GM23338 (cell line): ENCODE measurements at regions not wholly inside any gene's neighbourhood (a gene's known extent, or its start where the extent isn't known, plus 50 kb on each side); places are given as distances from the start of the nearest gene placed in this dataset.

Experiments used
- ATAC-seq: fragments of 200-7000 bp; cut with Tn5 transposase; 3 replicates; pipeline ENCODE4 v1.9.1; 2020
- DNase-seq: peaks from one replicate; pipeline ENCODE4 v3.0.0-alpha.2; 2015; ENCODE audit warnings: low spot score
- H2AFZ ChIP-seq: fragments of 200-600 bp; sonication (generic); 2 replicates; pipeline ENCODE4 v1.8.0; 2016; ENCODE audit warnings: antibody characterized with exemption, mild to moderate bottlenecking, moderate library complexity
- H3F3A ChIP-seq: fragments of 200-600 bp; sonication (generic); replicated peaks from 2 replicates; pipeline ENCODE4 v1.8.0; 2017; ENCODE audit warnings: antibody characterized with exemption, mixed run types, low read depth
- H3K27ac ChIP-seq: fragments of 200-600 bp; sonication (generic); 2 replicates; pipeline ENCODE4 v1.6.1; 2016; ENCODE audit warnings: low read depth
- H3K27me3 ChIP-seq: fragments of 200-600 bp; sonication (generic); 2 replicates; pipeline ENCODE4 v1.8.0; 2016; ENCODE audit warnings: mild to moderate bottlenecking, mixed run types, moderate library complexity; ENCODE audit not compliant: insufficient read depth
- H3K36me3 ChIP-seq: fragments of 200-600 bp; sonication (generic); 2 replicates; pipeline ENCODE4 v1.8.0; 2016; ENCODE audit warnings: mild to moderate bottlenecking; ENCODE audit not compliant: insufficient read depth
- H3K4me1 ChIP-seq: fragments of 200-600 bp; sonication (generic); 2 replicates; pipeline ENCODE4 v1.8.0; 2016; ENCODE audit warnings: mild to moderate bottlenecking, moderate library complexity; ENCODE audit not compliant: insufficient read depth
- H3K4me2 ChIP-seq: fragments of 200-600 bp; sonication (generic); 2 replicates; pipeline ENCODE4 v1.7.1; 2017; ENCODE audit warnings: mixed run types
- H3K4me3 ChIP-seq: fragments of 200-600 bp; sonication (generic); 2 replicates; pipeline ENCODE4 v1.6.1; 2016; ENCODE audit warnings: mixed run types
- H3K79me2 ChIP-seq: fragments of 200-600 bp; sonication (generic); replicated peaks from 2 replicates; pipeline ENCODE4 v1.8.0; 2017; ENCODE audit warnings: mild to moderate bottlenecking; ENCODE audit not compliant: insufficient read depth
- H3K9me2 ChIP-seq: fragments of 200-600 bp; sonication (generic); 2 replicates; pipeline ENCODE4 v1.8.0; 2017; ENCODE audit not compliant: insufficient read depth
- H4K20me1 ChIP-seq: fragments of 200-600 bp; sonication (generic); replicated peaks from 2 replicates; pipeline ENCODE4 v1.8.0; 2017; ENCODE audit warnings: mild to moderate bottlenecking; ENCODE audit not compliant: insufficient read depth
- H3K27ac Mint-ChIP-seq: 2 replicates; pipeline ENCODE4 v1.8.0; 2020; ENCODE audit warnings: inconsistent platforms, mild to moderate bottlenecking, moderate library complexity, mixed read lengths
- H3K27me3 Mint-ChIP-seq: 3 replicates; pipeline ENCODE4 v1.8.0; 2022; ENCODE audit warnings: low read depth, mild to moderate bottlenecking, moderate library complexity, mixed read lengths, inconsistent platforms; ENCODE audit not compliant: insufficient read depth, poor library complexity
- H3K36me3 Mint-ChIP-seq: 3 replicates; pipeline ENCODE4 v1.8.0; 2021; ENCODE audit warnings: low read depth, mild to moderate bottlenecking, inconsistent platforms, moderate library complexity, mixed read lengths
- H3K4me1 Mint-ChIP-seq: 3 replicates; pipeline ENCODE4 v1.8.0; 2020; ENCODE audit warnings: mild to moderate bottlenecking, inconsistent platforms, mixed read lengths
- H3K4me3 Mint-ChIP-seq: 3 replicates; pipeline ENCODE4 v1.8.0; 2021; ENCODE audit warnings: moderate library complexity, mild to moderate bottlenecking, inconsistent platforms, mixed read lengths
- H3K9me3 Mint-ChIP-seq: 3 replicates; pipeline ENCODE4 v1.8.0; 2020; ENCODE audit warnings: moderate library complexity, mild to moderate bottlenecking, inconsistent platforms, mixed read lengths
- CREB1 ChIP-seq: fragments of 250-450 bp; sonication (Bioruptor Pico); IDR thresholded peaks from 2 replicates; pipeline ENCODE4 v1.5.0; 2020; ENCODE audit warnings: low read depth, mild to moderate bottlenecking, moderate library complexity
- EZH2 ChIP-seq: fragments of 200-600 bp; sonication (generic); IDR thresholded peaks from one replicate; pipeline ENCODE4 v1.8.0; 2017; ENCODE audit warnings: antibody characterized with exemption, mild to moderate bottlenecking, low read depth; ENCODE audit not compliant: unreplicated experiment
- EZH2phosphoT487 ChIP-seq: fragments of 200-600 bp; sonication (generic); IDR thresholded peaks from one replicate; pipeline ENCODE4 v1.8.1; 2018; ENCODE audit warnings: antibody characterized with exemption; ENCODE audit not compliant: unreplicated experiment
- JUNB ChIP-seq: IDR thresholded peaks from one replicate; pipeline ENCODE4 v1.6.1; 2016; ENCODE audit warnings: antibody characterized with exemption; ENCODE audit not compliant: unreplicated experiment
- STAT1 ChIP-seq: IDR thresholded peaks from one replicate; pipeline ENCODE4 v1.6.1; 2016; ENCODE audit warnings: antibody characterized with exemption; ENCODE audit not compliant: unreplicated experiment
- ZNF114 ChIP-seq: fragments of 250-450 bp; sonication (Bioruptor Pico); IDR thresholded peaks from 2 replicates; pipeline ENCODE4 v1.5.0; 2020; ENCODE audit warnings: mild to moderate bottlenecking, moderate library complexity
- ZNF331 ChIP-seq: fragments of 250-450 bp; sonication (Bioruptor Pico); IDR thresholded peaks from 2 replicates; pipeline ENCODE4 v1.5.0; 2020; ENCODE audit warnings: low read depth, mild to moderate bottlenecking, moderate library complexity
- ZNF462 ChIP-seq: fragments of 250-450 bp; sonication (Bioruptor Pico); IDR thresholded peaks from 2 replicates; pipeline ENCODE4 v1.5.0; 2020; ENCODE audit warnings: mild to moderate bottlenecking, moderate library complexity

- H3K4me3 Mint-ChIP-seq, result no peak overlapping the region
- H3K4me1 Mint-ChIP-seq, result no peaks in the 10 kb centered on the region
- H3K27ac ChIP-seq, result no peak overlapping the region
- no peaks in the 10 kb centered on the region; the same call in 1 of the 2 replicates for H3K9me2 ChIP-seq
- no peaks in the 10 kb centered on the region for H3K79me2 ChIP-seq
- DNase-seq (no peak), ATAC-seq (no peak)
- H4K20me1 ChIP-seq, result no peaks in the 10 kb centered on the region
- no peaks in the 10 kb centered on the region for H3F3A ChIP-seq
- H3K27me3 Mint-ChIP-seq, result peaks cover 3% of the 10 kb centered on the region
- H3K36me3 Mint-ChIP-seq, result no peaks in the 10 kb centered on the region
- no peak overlapping the region for H2AFZ ChIP-seq
- H3K4me1 ChIP-seq, result no peaks in the 10 kb centered on the region
- no peaks in the 10 kb centered on the region for H3K9me3 Mint-ChIP-seq
- H3K4me2 ChIP-seq, result no peak overlapping the region
- no peak overlapping the region for H3K27ac Mint-ChIP-seq
- H3K27me3 ChIP-seq, result no peaks in the 10 kb centered on the region
- no peak overlapping the region for H3K4me3 ChIP-seq
- TF ChIP-seq EZH2phosphoT487 (no peak), ZNF331 (CRISPR knock-in tag) (no peak), ZNF114 (CRISPR knock-in tag) (no peak)
- H3K36me3 ChIP-seq, result no peaks in the 10 kb centered on the region
Observed at GRCh38 chr5:98527846-98528245, 245.6 kb upstream of the RGMB start.

- H3K4me3 Mint-ChIP-seq, result no peak overlapping the region
- H3K4me1 ChIP-seq, result no peaks in the 10 kb centered on the region
- no peak overlapping the region for H3K4me2 ChIP-seq
- H3K79me2 ChIP-seq, result no peaks in the 10 kb centered on the region
- H3K36me3 ChIP-seq, result no peaks in the 10 kb centered on the region
- no peak overlapping the region for H3K27ac ChIP-seq
- ATAC-seq (no peak), DNase-seq (peak; percentile 11)
- no peaks in the 10 kb centered on the region for H3K27me3 Mint-ChIP-seq
- H3K27me3 ChIP-seq, result no peaks in the 10 kb centered on the region
- H3K9me3 Mint-ChIP-seq, result no peaks in the 10 kb centered on the region
- H2AFZ ChIP-seq, result no peak overlapping the region
- no peaks in the 10 kb centered on the region for H4K20me1 ChIP-seq
- no peak overlapping the region for H3K4me3 ChIP-seq
- no peak overlapping the region for H3K27ac Mint-ChIP-seq
- TF ChIP-seq EZH2phosphoT487 (no peak), CREB1 (CRISPR knock-in tag) (no peak)
- no peaks in the 10 kb centered on the region; the same call in 1 of the 2 replicates for H3K9me2 ChIP-seq
- no peaks in the 10 kb centered on the region for H3K36me3 Mint-ChIP-seq
- H3K4me1 Mint-ChIP-seq, result no peaks in the 10 kb centered on the region
- no peaks in the 10 kb centered on the region for H3F3A ChIP-seq
Observed at GRCh38 chr5:98529321-98529720, 244.1 kb upstream of the RGMB start.

- Histone ChIP-seq H3K27me3 (no peaks in the 10 kb centered on the region), H2AFZ (no peak overlapping the region), H3F3A (no peaks in the 10 kb centered on the region), H3K4me3 (no peak overlapping the region), H3K4me2 (no peak overlapping the region), H3K9me2 (no peaks in the 10 kb centered on the region; the same call in 1 of the 2 replicates), H3K4me1 (no peaks in the 10 kb centered on the region), H3K36me3 (no peaks in the 10 kb centered on the region), H3K27ac (no peak overlapping the region), H3K79me2 (no peaks in the 10 kb centered on the region), H4K20me1 (no peaks in the 10 kb centered on the region)
- Mint-ChIP-seq H3K36me3 (no peaks in the 10 kb centered on the region), H3K4me1 (no peaks in the 10 kb centered on the region), H3K27ac (no peak overlapping the region), H3K4me3 (no peak overlapping the region), H3K9me3 (no peaks in the 10 kb centered on the region), H3K27me3 (no peaks in the 10 kb centered on the region)
- DNase-seq, result no peak
- no peak for ATAC-seq
- no peak for TF ChIP-seq EZH2
- TF ChIP-seq ZNF331 (CRISPR knock-in tag), result no peak
- no peak for TF ChIP-seq JUNB
- no peak for TF ChIP-seq ZNF462 (CRISPR knock-in tag)
- TF ChIP-seq STAT1, result no peak
- TF ChIP-seq CREB1 (CRISPR knock-in tag), result no peak
Observed at GRCh38 chr5:98530224-98530623, 243.2 kb upstream of the RGMB start.
